Large intestine (tissue), 3 donors: ENCODE measurements at regions not wholly inside any gene's neighbourhood (a gene's known extent, or its start where the extent isn't known, plus 50 kb on each side); places are given as distances from the start of the nearest gene placed in this dataset.

Experiments used
- DNase-seq, 2 donors: peaks; one replicate each; pipeline versions ENCODE4 v3.0.0 to v3.0.0-alpha.2; 2013
- H3K27ac ChIP-seq: one replicate; pipeline ENCODE4 v1.5.1; 2013; ENCODE audit warnings: low read length
- H3K27me3 ChIP-seq: 2 replicates; pipeline ENCODE4 v1.6.1; 2013; ENCODE audit warnings: low read length; ENCODE audit not compliant: control insufficient read depth, insufficient read depth
- H3K36me3 ChIP-seq: 2 replicates; pipeline ENCODE4 v1.6.1; 2013; ENCODE audit warnings: low read length; ENCODE audit not compliant: control insufficient read depth, insufficient read depth
- H3K4me1 ChIP-seq: one replicate; pipeline ENCODE4 v1.6.1; 2013; ENCODE audit warnings: low read length; ENCODE audit not compliant: control insufficient read depth, insufficient read depth
- H3K4me3 ChIP-seq: one replicate; pipeline ENCODE4 v1.5.1; 2013; ENCODE audit warnings: low read length
- H3K9me3 ChIP-seq: one replicate; pipeline ENCODE4 v1.6.1; 2013; ENCODE audit warnings: mild to moderate bottlenecking, low read depth, low read length, moderate library complexity; ENCODE audit not compliant: control insufficient read depth
- WGBS: methylation state at CpG from one replicate; pipeline ENCODE4 v1.1.5; 2013; ENCODE audit warnings: low lambda C conversion rate; ENCODE audit not compliant: insufficient coverage; 5-methylcytosine and 5-hydroxymethylcytosine counted together

DNA sequence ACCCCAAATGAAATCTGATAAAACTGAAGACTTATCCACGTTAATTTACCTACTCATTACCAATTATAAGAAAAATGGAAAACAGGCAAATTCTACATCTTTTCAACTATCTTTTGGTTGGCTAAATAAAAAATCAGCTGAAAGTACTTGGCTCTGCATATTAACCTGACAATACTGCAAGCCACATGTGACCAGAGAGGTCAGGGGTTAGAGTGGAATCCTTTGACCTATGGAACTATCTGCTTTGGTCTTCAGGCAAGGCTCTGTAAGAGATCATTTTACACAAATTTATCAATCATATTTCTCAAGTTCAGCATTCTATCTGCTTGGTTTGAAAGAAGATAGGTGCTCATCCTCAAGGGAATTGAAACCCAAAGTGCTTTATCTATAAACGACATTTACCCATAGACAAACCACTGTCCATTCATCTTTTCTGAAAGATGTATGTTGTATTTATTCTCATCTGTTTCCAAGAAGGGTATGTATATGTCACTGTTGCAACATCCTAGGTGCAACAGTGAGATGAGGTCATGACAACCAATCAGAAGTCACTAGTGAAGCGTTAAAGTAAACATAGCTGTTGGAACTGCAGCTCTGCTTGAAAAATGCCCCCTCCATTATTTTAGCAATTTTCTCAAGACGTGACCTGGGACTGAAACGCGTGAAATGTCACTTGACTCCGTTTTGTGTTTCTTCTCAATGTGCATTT, 144.9 kb upstream of the POU5F2 start:
- 86% methylated on average over 4 of the region's 7 CpGs for WGBS
- Histone ChIP-seq H3K27ac (no peak overlapping the region), H3K4me3 (no peak overlapping the region), H3K4me1 (peaks cover 9% of the 10 kb centered on the region), H3K36me3 (no peaks in the 10 kb centered on the region), H3K9me3 (no peaks in the 10 kb centered on the region), H3K27me3 (no peaks in the 10 kb centered on the region)
- no peak for DNase-seq

DNA sequence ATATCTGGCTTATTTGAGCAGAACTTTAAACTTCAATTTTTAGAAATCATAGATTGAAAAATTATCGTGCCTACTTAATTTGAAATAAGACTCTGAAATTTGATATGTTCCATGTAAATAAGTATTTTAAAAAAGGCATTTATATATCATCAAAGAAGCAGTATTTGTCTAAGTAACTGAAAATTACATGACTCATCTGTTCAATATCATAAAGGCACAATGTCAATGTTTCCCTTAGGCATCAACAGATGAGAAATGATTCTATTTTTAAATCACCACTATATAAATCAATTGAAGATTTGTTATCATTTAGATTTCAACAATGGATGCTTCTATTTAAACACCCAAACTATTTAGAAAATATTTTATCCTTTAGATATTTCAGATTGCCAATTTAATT, 142.9 kb upstream of the POU5F2 start:
- H3K36me3 ChIP-seq: no peaks in the 10 kb centered on the region
- no peak overlapping the region for H3K4me3 ChIP-seq
- H3K4me1 ChIP-seq: no peaks in the 10 kb centered on the region
- WGBS: 100% methylated on average over 1 of the region's 1 CpG
- DNase-seq: no peak
- no peaks in the 10 kb centered on the region for H3K9me3 ChIP-seq
- no peaks in the 10 kb centered on the region for H3K27me3 ChIP-seq
- H3K27ac ChIP-seq: no peak overlapping the region

DNA sequence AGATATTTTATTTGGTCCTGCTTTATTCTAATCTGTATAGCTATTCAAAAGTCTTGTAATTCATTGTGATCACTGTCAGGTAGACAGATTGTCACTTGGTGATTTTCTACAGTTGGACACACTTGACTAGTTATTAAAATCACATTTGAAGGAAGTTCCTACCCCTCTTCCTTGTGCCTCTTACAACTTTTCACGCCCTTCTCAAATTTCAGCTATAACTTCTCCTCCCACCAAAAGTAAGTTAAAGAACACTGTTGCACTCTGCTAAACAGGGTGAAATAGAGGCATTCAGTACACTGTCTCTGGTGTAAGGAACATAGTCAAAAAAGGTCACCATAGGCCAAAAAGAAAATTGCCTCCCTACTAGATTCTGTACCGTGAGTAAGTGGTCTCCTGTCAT, 142.1 kb upstream of the POU5F2 start:
- no peaks in the 10 kb centered on the region for H3K9me3 ChIP-seq
- H3K27me3 ChIP-seq: no peaks in the 10 kb centered on the region
- DNase-seq: no peak
- no peaks in the 10 kb centered on the region for H3K36me3 ChIP-seq
- 83% methylated on average over 1 of the region's 2 CpGs for WGBS
- H3K4me3 ChIP-seq: no peak overlapping the region
- H3K27ac ChIP-seq: no peak overlapping the region
- H3K4me1 ChIP-seq: no peaks in the 10 kb centered on the region

DNA sequence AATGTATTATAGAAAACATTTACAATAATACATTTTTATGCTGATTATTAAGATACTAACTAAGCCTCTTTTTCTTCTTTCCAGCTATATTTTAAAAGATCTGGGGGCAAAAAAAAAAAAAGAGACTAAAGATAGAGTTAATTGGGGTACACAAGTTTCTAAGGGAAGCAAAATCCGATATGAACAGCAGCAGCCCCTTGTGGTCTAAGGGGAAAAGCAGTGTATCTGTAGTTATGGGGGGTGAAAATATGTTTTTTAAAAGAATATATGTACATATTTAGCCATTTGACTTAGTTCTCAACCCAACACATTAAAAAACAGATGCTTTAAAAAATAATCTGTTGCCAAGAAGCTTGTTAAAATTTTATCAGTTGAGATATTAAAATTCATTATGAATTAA, 134.3 kb upstream of the POU5F2 start:
- Histone ChIP-seq H3K9me3 (no peaks in the 10 kb centered on the region), H3K4me1 (no peaks in the 10 kb centered on the region), H3K27ac (no peak overlapping the region), H3K4me3 (no peak overlapping the region), H3K36me3 (no peaks in the 10 kb centered on the region), H3K27me3 (no peaks in the 10 kb centered on the region)
- WGBS: 100% methylated on average over 1 of the region's 1 CpG
- DNase-seq: no peak

DNA sequence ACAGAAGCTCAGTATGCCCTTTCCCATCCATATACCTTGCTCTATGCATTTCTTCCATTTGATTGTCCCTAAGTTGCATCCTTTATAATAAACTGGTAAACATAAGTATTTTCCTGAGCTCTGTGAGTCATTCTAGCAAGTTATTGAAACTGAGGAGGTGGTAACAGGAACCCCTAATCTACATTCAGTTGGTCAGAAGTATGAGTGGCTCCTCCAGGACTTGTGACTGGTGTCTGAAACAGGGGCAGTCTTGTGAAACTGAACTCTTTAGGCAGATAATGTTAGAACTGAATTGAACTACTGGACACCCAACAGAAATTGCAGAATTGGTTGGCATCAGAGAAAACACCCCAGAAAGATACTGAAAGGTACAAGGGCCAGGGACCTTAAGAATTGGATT, 133.1 kb upstream of the POU5F2 start:
- no peak overlapping the region for H3K27ac ChIP-seq
- no peaks in the 10 kb centered on the region for H3K27me3 ChIP-seq
- H3K9me3 ChIP-seq: no peaks in the 10 kb centered on the region
- H3K36me3 ChIP-seq: no peaks in the 10 kb centered on the region
- no peaks in the 10 kb centered on the region for H3K4me1 ChIP-seq
- DNase-seq: no peak
- H3K4me3 ChIP-seq: no peak overlapping the region

DNA sequence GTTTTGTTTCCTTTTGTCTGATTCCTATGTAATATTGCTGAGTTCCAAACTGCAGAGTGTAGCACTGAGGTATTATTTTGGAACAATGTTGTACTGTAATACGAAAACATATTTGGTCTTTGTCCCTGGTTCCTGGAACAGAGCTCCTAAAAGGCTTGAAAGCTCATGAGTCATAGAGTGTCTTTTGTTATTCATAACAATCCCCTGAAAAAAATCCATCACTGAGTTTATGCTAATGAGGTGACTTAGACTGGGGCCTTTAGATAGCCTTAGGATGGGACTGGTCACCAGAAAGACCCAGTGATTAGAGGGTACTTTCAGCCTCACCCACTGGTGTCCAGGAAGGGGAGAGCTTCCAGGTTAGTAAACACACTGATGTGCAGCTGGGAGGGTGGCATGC, 132.7 kb upstream of the POU5F2 start:
- Histone ChIP-seq H3K36me3 (no peaks in the 10 kb centered on the region), H3K9me3 (no peaks in the 10 kb centered on the region), H3K4me3 (no peak overlapping the region), H3K4me1 (no peaks in the 10 kb centered on the region), H3K27me3 (no peaks in the 10 kb centered on the region), H3K27ac (no peak overlapping the region)
- WGBS: no CpG with 5 or more reads among the region's 1 CpG
- no peak for DNase-seq

DNA sequence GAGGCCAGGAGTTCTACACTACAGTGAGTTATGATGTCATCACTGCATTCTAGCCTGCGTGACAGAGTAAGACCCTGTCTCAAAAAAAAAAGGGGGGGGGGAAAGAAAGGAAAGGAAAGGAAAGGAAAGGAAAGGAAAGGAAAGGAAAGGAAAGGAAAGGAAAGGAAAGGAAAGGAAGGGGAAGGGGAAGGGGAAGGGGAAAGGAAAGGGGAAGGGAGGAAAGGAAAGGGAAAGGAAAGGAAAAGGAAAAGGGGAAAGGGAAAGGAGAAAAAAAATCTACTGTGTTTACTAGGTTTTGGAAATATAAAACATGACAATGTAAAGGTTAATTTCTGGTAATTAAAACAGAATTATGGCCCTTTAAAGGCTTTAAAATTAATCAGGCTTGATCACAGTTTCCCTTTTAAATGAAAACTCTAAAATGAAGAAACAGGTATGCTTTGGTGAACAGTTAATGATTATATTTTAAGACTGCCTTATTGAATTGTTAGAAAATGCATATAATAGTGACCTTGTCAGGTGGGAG, 131.9 kb upstream of the POU5F2 start:
- DNase-seq: no peak
- Histone ChIP-seq H3K4me1 (no peaks in the 10 kb centered on the region), H3K36me3 (no peaks in the 10 kb centered on the region), H3K27ac (no peak overlapping the region), H3K9me3 (no peaks in the 10 kb centered on the region), H3K27me3 (no peaks in the 10 kb centered on the region), H3K4me3 (no peak overlapping the region)
- no CpG with 5 or more reads among the region's 1 CpG for WGBS

DNA sequence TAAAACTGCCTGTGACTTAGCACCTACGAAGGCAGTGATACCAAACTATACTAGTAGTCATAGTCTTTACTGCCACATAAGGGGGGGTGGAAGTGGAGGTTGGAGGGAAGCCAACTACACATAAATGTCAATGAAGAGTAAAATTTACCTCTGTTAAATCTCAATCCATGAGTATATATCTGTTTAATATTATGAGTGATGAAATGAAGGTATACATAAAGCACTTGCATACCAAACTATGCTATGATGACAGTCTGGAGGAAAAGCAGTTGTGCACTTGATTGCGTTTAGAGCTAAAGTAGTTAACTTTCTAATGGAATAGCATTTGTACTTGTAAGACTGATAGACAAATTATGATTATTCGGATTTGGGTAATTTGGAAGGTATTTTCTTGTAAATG, 129.2 kb upstream of the POU5F2 start:
- H3K4me3 ChIP-seq: no peak overlapping the region
- no peaks in the 10 kb centered on the region for H3K4me1 ChIP-seq
- H3K36me3 ChIP-seq: no peaks in the 10 kb centered on the region
- DNase-seq: no peak
- no peak overlapping the region for H3K27ac ChIP-seq
- no CpG with 5 or more reads among the region's 3 CpGs for WGBS
- no peaks in the 10 kb centered on the region for H3K9me3 ChIP-seq
- H3K27me3 ChIP-seq: no peaks in the 10 kb centered on the region

DNA sequence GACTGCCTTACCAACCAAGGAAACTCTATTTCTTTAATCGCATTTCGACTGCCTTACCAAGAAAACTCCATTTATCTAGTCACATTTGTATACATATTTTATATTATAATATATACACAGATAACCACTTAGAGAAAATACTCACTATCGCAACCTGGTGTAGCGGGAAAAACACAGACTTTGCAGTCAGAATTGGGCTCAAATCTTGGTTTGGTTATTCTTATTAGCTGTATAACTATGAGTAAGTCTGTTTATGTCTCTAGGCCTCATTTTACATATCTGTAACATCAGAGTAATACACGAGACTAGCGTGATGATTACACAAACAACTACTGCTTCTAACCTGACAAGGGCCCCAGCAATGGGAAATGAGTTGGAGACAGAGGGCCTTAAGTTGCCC, 127.5 kb upstream of the POU5F2 start:
- Histone ChIP-seq H3K36me3 (no peaks in the 10 kb centered on the region), H3K27me3 (no peaks in the 10 kb centered on the region), H3K27ac (no peak overlapping the region), H3K4me1 (no peaks in the 10 kb centered on the region), H3K9me3 (no peaks in the 10 kb centered on the region), H3K4me3 (no peak overlapping the region)
- 79% methylated on average over 2 of the region's 6 CpGs for WGBS
- DNase-seq: no peak

DNA sequence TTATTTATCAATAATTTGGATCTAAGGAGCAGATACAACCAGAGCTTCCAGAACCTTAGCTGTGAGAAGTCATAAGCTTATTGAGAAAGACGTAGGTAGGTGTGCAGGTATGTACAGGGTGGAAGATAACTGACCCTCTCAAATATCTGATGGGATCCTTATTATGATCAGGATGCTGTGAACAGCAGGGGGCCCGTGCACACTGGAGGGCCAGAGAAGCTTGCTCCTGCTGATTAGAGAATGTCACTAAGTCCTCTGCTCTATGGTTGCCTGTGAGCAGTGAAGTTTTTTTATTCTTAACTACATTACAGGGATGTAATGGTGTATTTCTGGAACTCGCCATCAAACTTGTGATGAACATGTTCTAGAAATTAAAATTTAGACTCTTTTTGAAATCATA, 108.9 kb upstream of the POU5F2 start:
- Histone ChIP-seq H3K9me3 (no peaks in the 10 kb centered on the region), H3K27me3 (no peaks in the 10 kb centered on the region), H3K4me1 (no peaks in the 10 kb centered on the region), H3K4me3 (no peak overlapping the region), H3K36me3 (no peaks in the 10 kb centered on the region), H3K27ac (no peak overlapping the region)
- DNase-seq: no peak
- no CpG with 5 or more reads among the region's 3 CpGs for WGBS

DNA sequence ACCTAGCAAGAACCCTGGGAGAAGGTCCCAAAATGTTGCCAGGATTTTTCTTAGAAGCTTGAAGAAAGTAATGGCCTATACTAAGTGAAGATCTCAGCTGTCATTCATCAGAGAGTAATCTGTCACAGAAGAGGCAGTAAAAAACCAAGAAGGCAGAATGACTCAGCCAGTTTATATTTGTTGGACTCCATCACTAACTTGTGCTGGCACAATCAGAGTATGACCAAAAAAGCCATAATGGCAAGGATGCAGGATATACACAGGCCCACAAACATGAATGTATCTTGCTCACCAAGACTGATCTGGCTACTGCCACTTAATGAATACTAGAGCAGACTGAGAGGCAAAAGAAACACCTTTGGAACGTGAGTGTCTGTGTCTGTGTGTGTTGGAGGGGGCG, 104.0 kb upstream of the POU5F2 start:
- no peaks in the 10 kb centered on the region for H3K27me3 ChIP-seq
- no CpG with 5 or more reads among the region's 2 CpGs for WGBS
- H3K27ac ChIP-seq: no peak overlapping the region
- H3K9me3 ChIP-seq: peaks cover 9% of the 10 kb centered on the region
- no peak for DNase-seq
- no peaks in the 10 kb centered on the region for H3K4me1 ChIP-seq
- H3K36me3 ChIP-seq: no peaks in the 10 kb centered on the region
- no peak overlapping the region for H3K4me3 ChIP-seq
